ENCODE measurements at regions not wholly inside any gene's neighbourhood (a gene's known extent, or its start where the extent isn't known, plus 50 kb on each side); places are given as distances from the start of the nearest gene placed in this dataset.

GRCh38 chr9:115362101-115362500 is 244.1 kb upstream of the TNC start:
- Histone ChIP-seq H3K27me3 (replicated peaks; ENCODE audit: control insufficient read depth, insufficient read depth, low read length) (no peaks in the 10 kb centered on the region), H3K36me3 (ENCODE audit: control insufficient read depth, insufficient read depth, low read length) (no peaks in the 10 kb centered on the region), H3K4me3 (replicated peaks; ENCODE audit: low read depth, low read length) (no peak overlapping the region)
- TF ChIP-seq, protein P1, sequence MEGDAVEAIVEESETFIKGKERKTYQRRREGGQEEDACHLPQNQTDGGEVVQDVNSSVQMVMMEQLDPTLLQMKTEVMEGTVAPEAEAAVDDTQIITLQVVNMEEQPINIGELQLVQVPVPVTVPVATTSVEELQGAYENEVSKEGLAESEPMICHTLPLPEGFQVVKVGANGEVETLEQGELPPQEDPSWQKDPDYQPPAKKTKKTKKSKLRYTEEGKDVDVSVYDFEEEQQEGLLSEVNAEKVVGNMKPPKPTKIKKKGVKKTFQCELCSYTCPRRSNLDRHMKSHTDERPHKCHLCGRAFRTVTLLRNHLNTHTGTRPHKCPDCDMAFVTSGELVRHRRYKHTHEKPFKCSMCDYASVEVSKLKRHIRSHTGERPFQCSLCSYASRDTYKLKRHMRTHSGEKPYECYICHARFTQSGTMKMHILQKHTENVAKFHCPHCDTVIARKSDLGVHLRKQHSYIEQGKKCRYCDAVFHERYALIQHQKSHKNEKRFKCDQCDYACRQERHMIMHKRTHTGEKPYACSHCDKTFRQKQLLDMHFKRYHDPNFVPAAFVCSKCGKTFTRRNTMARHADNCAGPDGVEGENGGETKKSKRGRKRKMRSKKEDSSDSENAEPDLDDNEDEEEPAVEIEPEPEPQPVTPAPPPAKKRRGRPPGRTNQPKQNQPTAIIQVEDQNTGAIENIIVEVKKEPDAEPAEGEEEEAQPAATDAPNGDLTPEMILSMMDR (IDR thresholded peaks at IDR 0.05; ENCODE audit: insufficient read depth, low read length, poor library complexity, severe bottlenecking), result no peak
- DNase-seq (ENCODE audit: extremely low read depth, insufficient read length), result no peak

- H3K27me3 ChIP-seq (replicated peaks; ENCODE audit: control insufficient read depth, insufficient read depth, low read length), result no peaks in the 10 kb centered on the region
- TF ChIP-seq, protein P1 (IDR thresholded peaks at IDR 0.05; ENCODE audit: insufficient read depth, low read length, poor library complexity, severe bottlenecking), result no peak
- no peak for DNase-seq (ENCODE audit: extremely low read depth, insufficient read length)
- no peak overlapping the region for H3K4me3 ChIP-seq (replicated peaks; ENCODE audit: low read depth, low read length)
- no peaks in the 10 kb centered on the region for H3K36me3 ChIP-seq (ENCODE audit: control insufficient read depth, insufficient read depth, low read length)
Measured at GRCh38 chr9:115362640-115363039, 244.7 kb upstream of the TNC start.

DNA sequence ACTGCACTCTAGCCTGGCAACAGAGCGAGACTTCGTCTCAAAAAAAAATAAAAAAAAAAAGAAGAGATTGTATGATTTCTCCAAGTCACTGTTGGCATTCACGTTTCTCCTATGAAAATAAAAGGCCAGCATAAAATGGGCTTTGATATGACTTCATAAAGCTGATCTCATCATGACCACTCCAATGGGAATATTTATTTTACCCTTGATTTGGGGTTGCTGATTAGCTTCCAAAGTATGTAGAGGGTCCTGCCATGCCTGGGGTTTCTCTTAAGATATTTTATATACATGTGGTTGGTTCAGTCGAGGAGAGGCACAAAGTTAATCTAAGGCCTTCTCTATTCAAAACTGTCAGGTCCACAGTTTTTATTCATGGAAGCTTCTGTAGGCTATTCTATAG is 247.0 kb upstream of the TNC start:
- TF ChIP-seq, protein P1 (IDR thresholded peaks at IDR 0.05; ENCODE audit: insufficient read depth, low read length, poor library complexity, severe bottlenecking), result no peak
- no peak overlapping the region for H3K4me3 ChIP-seq (replicated peaks; ENCODE audit: low read depth, low read length)
- no peaks in the 10 kb centered on the region for H3K27me3 ChIP-seq (replicated peaks; ENCODE audit: control insufficient read depth, insufficient read depth, low read length)
- no peaks in the 10 kb centered on the region for H3K36me3 ChIP-seq (ENCODE audit: control insufficient read depth, insufficient read depth, low read length)
- no peak for DNase-seq (ENCODE audit: extremely low read depth, insufficient read length)

GRCh38 chr9:115367321-115367720 is 249.4 kb upstream of the TNC start:
- H3K4me3 ChIP-seq (replicated peaks; ENCODE audit: low read depth, low read length), result no peak overlapping the region
- no peaks in the 10 kb centered on the region for H3K27me3 ChIP-seq (replicated peaks; ENCODE audit: control insufficient read depth, insufficient read depth, low read length)
- H3K36me3 ChIP-seq (ENCODE audit: control insufficient read depth, insufficient read depth, low read length), result no peaks in the 10 kb centered on the region
- TF ChIP-seq, protein P1 (IDR thresholded peaks at IDR 0.05; ENCODE audit: insufficient read depth, low read length, poor library complexity, severe bottlenecking), result no peak
- no peak for DNase-seq (ENCODE audit: extremely low read depth, insufficient read length)

GRCh38 chr9:115367780-115368525 is 250.0 kb upstream of the TNC start:
- H3K27me3 ChIP-seq (replicated peaks; ENCODE audit: control insufficient read depth, insufficient read depth, low read length), result no peaks in the 10 kb centered on the region
- TF ChIP-seq, protein P1 (IDR thresholded peaks at IDR 0.05; ENCODE audit: insufficient read depth, low read length, poor library complexity, severe bottlenecking), result no peak
- no peak for DNase-seq (ENCODE audit: extremely low read depth, insufficient read length)
- no peak overlapping the region for H3K4me3 ChIP-seq (replicated peaks; ENCODE audit: low read depth, low read length)
- H3K36me3 ChIP-seq (ENCODE audit: control insufficient read depth, insufficient read depth, low read length), result no peaks in the 10 kb centered on the region

Measured in GM06990 (cell line).